PC-9 (cell line): ENCODE measurements at regions not wholly inside any gene's neighbourhood (a gene's known extent, or its start where the extent isn't known, plus 50 kb on each side); places are given as distances from the start of the nearest gene placed in this dataset.

ENCODE experiments used
- BruUV-seq: library from RNA; stranded (reverse); fragments of 400-500 nt; replicated peaks from 2 replicates; lab custom pipeline; 2021; lab: Mats Ljungman, UMichigan
- CTCF ChIA-PET: fragments of 300-600 bp; sonication (Branson Sonifier 250); formaldehyde crosslinking; loops from one replicate; lab custom pipeline; 2022; ENCODE audit warnings: antibody characterized with exemption; lab: Charles Lee
- POLR2A ChIA-PET: fragments of 300-600 bp; sonication (Branson Sonifier 250); formaldehyde crosslinking; loops from one replicate; lab custom pipeline; 2022; ENCODE audit warnings: antibody characterized with exemption; ENCODE audit not compliant: unreplicated experiment; lab: Charles Lee
- DNase-seq, 2 experiments: peaks; one replicate each; pipeline versions ENCODE4 v3.0.0 to v3.0.0-alpha.2; 2015 to 2022; ENCODE audit warnings: mixed read lengths in 1 of 2
- H2AFZ ChIP-seq: fragments of 200-600 bp; sonication (generic); 2 replicates; pipeline ENCODE4 v1.8.1; 2017; ENCODE audit warnings: antibody characterized with exemption
- H3F3A ChIP-seq: fragments of 200-600 bp; sonication (generic); 2 replicates; pipeline ENCODE4 v1.8.1; 2017; ENCODE audit warnings: antibody characterized with exemption, mild to moderate bottlenecking, low read depth; ENCODE audit not compliant: insufficient read depth
- H3K27ac ChIP-seq: fragments of 200-600 bp; sonication (generic); 2 replicates; pipeline ENCODE4 v1.6.1; 2016; ENCODE audit warnings: mixed run types
- H3K27me3 ChIP-seq: fragments of 200-600 bp; sonication (generic); 2 replicates; pipeline ENCODE4 v1.6.1; 2016; ENCODE audit warnings: low read depth, mixed run types; ENCODE audit not compliant: insufficient read depth
- H3K36me3 ChIP-seq: fragments of 200-600 bp; sonication (generic); 2 replicates; pipeline ENCODE4 v1.6.1; 2016; ENCODE audit warnings: low read depth, mixed run types
- H3K4me1 ChIP-seq: fragments of 200-600 bp; sonication (generic); replicated peaks from 2 replicates; pipeline ENCODE4 v1.6.1; 2016; ENCODE audit warnings: mixed run types; ENCODE audit not compliant: insufficient read depth
- H3K4me2 ChIP-seq: fragments of 200-600 bp; sonication (generic); 2 replicates; pipeline ENCODE4 v1.6.1; 2017; ENCODE audit warnings: mixed run types
- H3K4me3 ChIP-seq: fragments of 200-600 bp; sonication (generic); 2 replicates; pipeline ENCODE4 v1.6.1; 2016; ENCODE audit warnings: mixed run types
- H3K79me2 ChIP-seq: fragments of 200-600 bp; sonication (generic); 2 replicates; pipeline ENCODE4 v1.6.1; 2017; ENCODE audit warnings: low read depth, mixed run types
- H3K9me2 ChIP-seq: fragments of 200-600 bp; sonication (generic); 2 replicates; pipeline ENCODE4 v1.8.1; 2017; ENCODE audit warnings: mild to moderate bottlenecking; ENCODE audit not compliant: insufficient read depth
- H3K9me3 ChIP-seq: fragments of 200-600 bp; sonication (generic); 2 replicates; pipeline ENCODE4 v1.8.1; 2016; ENCODE audit warnings: low read depth; ENCODE audit not compliant: insufficient read depth
- H4K20me1 ChIP-seq: fragments of 200-600 bp; sonication (generic); 2 replicates; pipeline ENCODE4 v1.8.1; 2017; ENCODE audit not compliant: insufficient read depth
- CTCF ChIP-seq: fragments of 200-600 bp; sonication (generic); conservative IDR thresholded peaks from 2 replicates; pipeline ENCODE4 v1.6.1; 2017; ENCODE audit warnings: mixed run types, antibody characterized with exemption, mild to moderate bottlenecking, moderate library complexity
- EZH2 ChIP-seq: fragments of 200-600 bp; sonication (generic); IDR thresholded peaks from 2 replicates; pipeline ENCODE4 v1.8.0; 2017; ENCODE audit warnings: antibody characterized with exemption, low read depth
- intact Hi-C: fragments of 100-400 bp; cut with micrococcal nuclease; formaldehyde crosslinking; loops from one replicate; pipeline ENCODE4 v1.10.0; 2022; ENCODE audit not compliant: unreplicated experiment

GRCh38 chr3:10746001-10746400 is 70.0 kb upstream of the SLC6A11 start:
- Histone ChIP-seq H3K4me2 (no peak overlapping the region), H3F3A (no peaks in the 10 kb centered on the region), H4K20me1 (no peaks in the 10 kb centered on the region), H3K36me3 (no peaks in the 10 kb centered on the region), H3K4me3 (no peak overlapping the region), H2AFZ (no peak overlapping the region), H3K27ac (no peak overlapping the region), H3K9me3 (no peaks in the 10 kb centered on the region), H3K27me3 (peaks cover 62% of the 10 kb centered on the region), H3K4me1 (no peaks in the 10 kb centered on the region), H3K9me2 (no peaks in the 10 kb centered on the region), H3K79me2 (no peaks in the 10 kb centered on the region)
- ChIA-PET CTCF (no interaction called here), POLR2A (no interaction called here)
- intact Hi-C loops: no loop called here
- no peak for DNase-seq
- TF ChIP-seq CTCF: no peak
- no peak for TF ChIP-seq EZH2
- no TSS peak for BruUV-seq

GRCh38 chr3:10746684-10747083 is 69.3 kb upstream of the SLC6A11 start:
- no peak overlapping the region for H3K4me3 ChIP-seq
- H3K9me2 ChIP-seq: no peaks in the 10 kb centered on the region
- H3K27ac ChIP-seq: no peak overlapping the region
- H3K79me2 ChIP-seq: no peaks in the 10 kb centered on the region
- no peaks in the 10 kb centered on the region for H3F3A ChIP-seq
- TF ChIP-seq CTCF: no peak
- TF ChIP-seq EZH2: no peak
- DNase-seq: no peak
- no peaks in the 10 kb centered on the region for H3K9me3 ChIP-seq
- no peaks in the 10 kb centered on the region for H4K20me1 ChIP-seq
- CTCF ChIA-PET: no interaction called here
- BruUV-seq: no TSS peak
- H3K4me1 ChIP-seq: no peaks in the 10 kb centered on the region
- POLR2A ChIA-PET: no interaction called here
- no peaks in the 10 kb centered on the region for H3K36me3 ChIP-seq
- H2AFZ ChIP-seq: no peak overlapping the region
- intact Hi-C loops: no loop called here
- peaks cover 59% of the 10 kb centered on the region for H3K27me3 ChIP-seq
- H3K4me2 ChIP-seq: no peak overlapping the region

GRCh38 chr3:10747341-10747740 is 68.7 kb upstream of the SLC6A11 start:
- ChIA-PET CTCF (no interaction called here), POLR2A (no interaction called here)
- H3K36me3 ChIP-seq: no peaks in the 10 kb centered on the region
- H3K9me2 ChIP-seq: no peaks in the 10 kb centered on the region
- no peak overlapping the region for H3K4me2 ChIP-seq
- no peaks in the 10 kb centered on the region for H3K4me1 ChIP-seq
- peaks cover 60% of the 10 kb centered on the region for H3K27me3 ChIP-seq
- no peak overlapping the region for H3K27ac ChIP-seq
- TF ChIP-seq CTCF: no peak
- no peak for TF ChIP-seq EZH2
- no TSS peak for BruUV-seq
- no peak for DNase-seq
- intact Hi-C loops: no loop called here
- H3F3A ChIP-seq: no peaks in the 10 kb centered on the region
- no peak overlapping the region for H3K4me3 ChIP-seq
- H4K20me1 ChIP-seq: no peaks in the 10 kb centered on the region
- no peak overlapping the region for H2AFZ ChIP-seq
- H3K79me2 ChIP-seq: no peaks in the 10 kb centered on the region
- H3K9me3 ChIP-seq: no peaks in the 10 kb centered on the region
